Gastrocnemius medialis (tissue), 4 donors: ENCODE measurements at regions not wholly inside any gene's neighbourhood (a gene's known extent, or its start where the extent isn't known, plus 50 kb on each side); places are given as distances from the start of the nearest gene placed in this dataset.
"Not testable (repeated sequence)": the region's sequence is repeated elsewhere in the genome, so short reads cannot be mapped to it uniquely, and the experiment has no call there.

Experiments used
- POLR2A ChIP-seq, 2 donors: fragments of 450-650 bp; IDR thresholded peaks; one replicate each; pipeline ENCODE4 v1.6.1; 2017; ENCODE audit warnings: antibody characterized with exemption in 2 of 2, mild to moderate bottlenecking in 2 of 2, moderate library complexity in 2 of 2
- TF ChIP-seq, protein P1 (sequence below), 5 experiments: fragments of 450-650 bp in 3 of 5; fragments of 200-600 bp in 2 of 5; sonication (generic) in 2 of 5; IDR thresholded peaks in 4 of 5; conservative IDR thresholded peaks in 1 of 5; 1 replicate in 4 of 5; 2 replicates in 1 of 5; pipeline ENCODE4 v1.5.1; 2016 to 2019; ENCODE audit warnings: antibody characterized with exemption in 5 of 5, mild to moderate bottlenecking in 3 of 5, moderate library complexity in 3 of 5

DNA sequence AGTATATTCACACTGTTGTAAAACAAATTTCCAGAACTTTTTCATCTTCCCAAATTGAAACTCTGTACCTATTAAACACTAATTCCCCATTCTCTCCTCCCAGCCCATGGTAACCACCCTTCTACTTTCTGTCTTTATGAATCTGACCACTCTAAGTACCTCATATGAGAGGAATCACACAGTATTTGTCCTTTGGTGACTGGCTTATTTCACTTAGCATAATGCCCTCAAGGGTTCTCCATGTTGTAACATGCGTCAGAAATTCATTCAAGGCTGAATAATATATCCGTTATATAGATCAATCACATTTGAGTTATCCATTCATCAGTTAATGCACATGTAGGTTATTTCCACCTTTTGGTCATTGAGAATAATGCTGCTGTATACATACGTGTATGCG is 162.2 kb downstream of the GOSR1 start:
- TF ChIP-seq, protein P1, sequence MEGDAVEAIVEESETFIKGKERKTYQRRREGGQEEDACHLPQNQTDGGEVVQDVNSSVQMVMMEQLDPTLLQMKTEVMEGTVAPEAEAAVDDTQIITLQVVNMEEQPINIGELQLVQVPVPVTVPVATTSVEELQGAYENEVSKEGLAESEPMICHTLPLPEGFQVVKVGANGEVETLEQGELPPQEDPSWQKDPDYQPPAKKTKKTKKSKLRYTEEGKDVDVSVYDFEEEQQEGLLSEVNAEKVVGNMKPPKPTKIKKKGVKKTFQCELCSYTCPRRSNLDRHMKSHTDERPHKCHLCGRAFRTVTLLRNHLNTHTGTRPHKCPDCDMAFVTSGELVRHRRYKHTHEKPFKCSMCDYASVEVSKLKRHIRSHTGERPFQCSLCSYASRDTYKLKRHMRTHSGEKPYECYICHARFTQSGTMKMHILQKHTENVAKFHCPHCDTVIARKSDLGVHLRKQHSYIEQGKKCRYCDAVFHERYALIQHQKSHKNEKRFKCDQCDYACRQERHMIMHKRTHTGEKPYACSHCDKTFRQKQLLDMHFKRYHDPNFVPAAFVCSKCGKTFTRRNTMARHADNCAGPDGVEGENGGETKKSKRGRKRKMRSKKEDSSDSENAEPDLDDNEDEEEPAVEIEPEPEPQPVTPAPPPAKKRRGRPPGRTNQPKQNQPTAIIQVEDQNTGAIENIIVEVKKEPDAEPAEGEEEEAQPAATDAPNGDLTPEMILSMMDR (IDR thresholded peaks at IDR 0.05 in 4 of 5, conservative IDR thresholded peaks at IDR 0.05 in 1 of 5): not testable (repeated sequence)
- TF ChIP-seq POLR2A (IDR thresholded peaks at IDR 0.05): not testable (repeated sequence)
